Ectodermal cell (in vitro differentiated cells): ENCODE measurements at regions not wholly inside any gene's neighbourhood (a gene's known extent, or its start where the extent isn't known, plus 50 kb on each side); places are given as distances from the start of the nearest gene placed in this dataset.
"Not testable (repeated sequence)": the region's sequence is repeated elsewhere in the genome, so short reads cannot be mapped to it uniquely, and the experiment has no call there.

Experiments
- H3K27ac ChIP-seq: 2 replicates; pipeline ENCODE4 v1.7.0; 2013; ENCODE audit warnings: mild to moderate bottlenecking, low read depth, low read length; ENCODE audit not compliant: insufficient read depth, poor library complexity, severe bottlenecking
- H3K27me3 ChIP-seq: 2 replicates; pipeline ENCODE4 v1.7.0; 2013; ENCODE audit warnings: mild to moderate bottlenecking, low read length; ENCODE audit not compliant: insufficient read depth, control insufficient read depth, poor library complexity, severe bottlenecking
- H3K36me3 ChIP-seq: one replicate; pipeline ENCODE4 v1.7.0; 2013; ENCODE audit warnings: low read length; ENCODE audit not compliant: control insufficient read depth, insufficient read depth
- H3K4me1 ChIP-seq: one replicate; pipeline ENCODE4 v1.7.0; 2013; ENCODE audit warnings: low read length; ENCODE audit not compliant: control insufficient read depth, insufficient read depth
- H3K4me3 ChIP-seq: 2 replicates; pipeline ENCODE4 v1.7.0; 2013; ENCODE audit warnings: low read depth, low read length, control low read depth; ENCODE audit not compliant: insufficient read depth
- H3K9me3 ChIP-seq: 2 replicates; pipeline ENCODE4 v1.7.0; 2013; ENCODE audit warnings: mild to moderate bottlenecking, low read length, moderate library complexity; ENCODE audit not compliant: control insufficient read depth
- WGBS, 2 experiments: methylation state at CpG; one replicate each; pipeline ENCODE4 v1.1.7; 2013; ENCODE audit warnings: missing lambda C conversion rate in 2 of 2; 5-methylcytosine and 5-hydroxymethylcytosine counted together

DNA sequence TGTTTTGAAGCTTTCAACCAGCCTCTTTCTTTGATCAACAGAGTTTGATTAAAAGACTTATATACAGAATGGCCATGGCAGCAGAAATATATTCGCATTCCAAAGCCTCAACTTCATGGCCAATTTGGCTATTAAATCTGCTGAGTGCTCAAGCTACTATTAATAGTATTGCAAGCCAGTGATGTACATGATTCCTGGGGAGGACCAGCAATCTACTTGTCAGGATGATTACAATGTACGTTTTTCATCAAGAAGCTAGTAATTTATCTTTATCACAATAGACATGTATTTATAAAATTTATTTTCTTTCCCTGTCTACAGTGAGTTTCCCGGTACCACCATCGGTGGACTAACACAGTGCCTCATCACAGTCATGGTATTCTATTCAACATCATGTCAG, 515.5 kb downstream of the AMY1C start:
- H3K4me3 ChIP-seq, result no peak overlapping the region
- H3K36me3 ChIP-seq, result no peaks in the 10 kb centered on the region
- H3K27me3 ChIP-seq, result no peaks in the 10 kb centered on the region
- no peak overlapping the region for H3K27ac ChIP-seq
- no peaks in the 10 kb centered on the region for H3K4me1 ChIP-seq
- H3K9me3 ChIP-seq, result no peaks in the 10 kb centered on the region
- WGBS, 2 experiments, result 89 to 96% methylated on average over 3 of the region's 4 CpGs

GRCh38 chr1:104266612-104267011, 516.9 kb downstream of the AMY1C start:
- WGBS, 2 experiments, result 89 to 97% methylated on average over 1 of the region's 1 CpG
- Histone ChIP-seq H3K4me3 (no peak overlapping the region), H3K9me3 (no peaks in the 10 kb centered on the region), H3K4me1 (no peaks in the 10 kb centered on the region), H3K27me3 (no peaks in the 10 kb centered on the region), H3K36me3 (no peaks in the 10 kb centered on the region), H3K27ac (no peak overlapping the region)

GRCh38 chr1:104288322-104288721, 538.6 kb downstream of the AMY1C start:
- not testable (repeated sequence) for H3K27me3 ChIP-seq, H3K9me3 ChIP-seq, H3K36me3 ChIP-seq, H3K4me3 ChIP-seq, H3K27ac ChIP-seq, H3K4me1 ChIP-seq
- 90 to 95% methylated on average over 4 of the region's 4 CpGs for WGBS, 2 experiments

DNA sequence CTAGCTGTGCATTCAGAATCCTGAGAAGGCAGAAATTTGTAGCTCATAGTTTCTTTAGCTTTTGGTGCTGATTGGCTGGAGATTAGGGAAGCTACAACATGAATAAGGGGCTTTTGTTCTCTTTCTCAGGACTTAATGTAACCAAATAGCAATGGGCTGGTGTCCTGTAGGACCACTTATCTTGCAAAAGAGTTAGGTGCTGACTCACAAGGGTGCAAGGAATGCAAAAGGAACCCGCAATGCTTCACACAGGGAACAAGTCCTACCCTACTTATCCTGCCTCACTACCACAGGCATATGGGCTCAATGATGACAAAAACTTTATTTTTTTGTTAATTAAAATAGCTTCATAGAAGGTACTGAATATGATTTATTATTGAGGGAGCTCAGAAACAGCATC, 541.5 kb downstream of the AMY1C start:
- no peaks in the 10 kb centered on the region for H3K36me3 ChIP-seq
- H3K4me1 ChIP-seq, result no peaks in the 10 kb centered on the region
- no peak overlapping the region for H3K4me3 ChIP-seq
- no peaks in the 10 kb centered on the region for H3K9me3 ChIP-seq
- H3K27me3 ChIP-seq, result no peaks in the 10 kb centered on the region
- 9 to 36% methylated on average over 1 of the region's 1 CpG for WGBS, 2 experiments
- H3K27ac ChIP-seq, result no peak overlapping the region

DNA sequence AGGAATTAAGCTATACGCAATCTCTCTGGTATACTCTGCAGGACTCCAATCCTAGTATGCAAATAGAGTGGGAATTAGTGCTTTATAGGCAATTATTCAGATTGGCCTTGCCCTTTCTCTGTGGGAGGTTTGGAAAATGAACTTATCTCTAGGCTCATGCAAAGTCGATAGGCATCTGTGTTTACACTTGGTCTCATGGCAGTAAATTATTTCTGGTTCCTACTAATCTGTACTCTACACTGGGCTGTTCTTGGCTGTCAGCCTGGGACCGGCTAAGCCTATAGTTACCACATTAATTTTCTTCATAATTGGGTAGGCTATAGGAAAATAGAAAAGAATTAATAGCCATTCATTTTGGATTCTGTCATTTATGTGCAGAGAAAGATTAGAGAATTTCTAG, 544.6 kb downstream of the AMY1C start:
- Histone ChIP-seq H3K4me1 (no peaks in the 10 kb centered on the region), H3K36me3 (no peaks in the 10 kb centered on the region), H3K27ac (no peak overlapping the region), H3K4me3 (no peak overlapping the region), H3K9me3 (no peaks in the 10 kb centered on the region), H3K27me3 (no peaks in the 10 kb centered on the region)
- WGBS, 2 experiments, result 89 to 100% methylated on average over 2 of the region's 3 CpGs

DNA sequence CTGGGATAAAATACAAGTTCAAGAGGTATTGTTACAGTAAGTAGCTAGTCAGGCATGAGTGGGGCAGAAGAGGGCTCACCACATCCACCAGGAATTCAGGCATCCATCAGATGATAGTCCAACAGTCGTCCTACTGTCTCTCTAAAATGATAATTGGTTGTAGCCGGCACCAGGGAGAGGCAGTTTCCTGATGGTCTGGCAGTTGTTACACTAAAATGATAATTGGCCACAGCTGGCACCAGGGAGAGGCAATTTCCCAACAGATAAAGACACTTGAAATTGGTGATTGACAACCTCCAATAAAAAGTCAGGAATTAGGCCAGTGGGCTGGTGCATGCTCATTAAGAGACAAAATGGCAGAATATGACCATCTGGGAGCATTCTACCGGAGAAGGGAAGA, 545.8 kb downstream of the AMY1C start:
- Histone ChIP-seq H3K4me3 (no peak overlapping the region), H3K27ac (no peak overlapping the region), H3K9me3 (no peaks in the 10 kb centered on the region), H3K36me3 (no peaks in the 10 kb centered on the region), H3K4me1 (no peaks in the 10 kb centered on the region), H3K27me3 (no peaks in the 10 kb centered on the region)
- 86 to 89% methylated on average over 3 of the region's 3 CpGs for WGBS, 2 experiments

- H3K4me3 ChIP-seq, result no peak overlapping the region
- WGBS, 2 experiments, result 88% methylated on average over 1 of the region's 1 CpG; no CpG with 5 or more reads in 1 of the 2 experiments
- H3K27me3 ChIP-seq, result no peaks in the 10 kb centered on the region
- H3K36me3 ChIP-seq, result no peaks in the 10 kb centered on the region
- H3K4me1 ChIP-seq, result no peaks in the 10 kb centered on the region
- no peaks in the 10 kb centered on the region for H3K9me3 ChIP-seq
- H3K27ac ChIP-seq, result no peak overlapping the region
Observed at GRCh38 chr1:104309673-104310072, 560.0 kb downstream of the AMY1C start.

GRCh38 chr1:104315823-104316222, 566.1 kb downstream of the AMY1C start:
- Histone ChIP-seq H3K36me3 (no peaks in the 10 kb centered on the region), H3K27me3 (no peaks in the 10 kb centered on the region), H3K9me3 (no peaks in the 10 kb centered on the region), H3K4me1 (no peaks in the 10 kb centered on the region), H3K4me3 (no peak overlapping the region), H3K27ac (no peak overlapping the region)
- 93 to 100% methylated on average over 2 of the region's 2 CpGs for WGBS, 2 experiments

DNA sequence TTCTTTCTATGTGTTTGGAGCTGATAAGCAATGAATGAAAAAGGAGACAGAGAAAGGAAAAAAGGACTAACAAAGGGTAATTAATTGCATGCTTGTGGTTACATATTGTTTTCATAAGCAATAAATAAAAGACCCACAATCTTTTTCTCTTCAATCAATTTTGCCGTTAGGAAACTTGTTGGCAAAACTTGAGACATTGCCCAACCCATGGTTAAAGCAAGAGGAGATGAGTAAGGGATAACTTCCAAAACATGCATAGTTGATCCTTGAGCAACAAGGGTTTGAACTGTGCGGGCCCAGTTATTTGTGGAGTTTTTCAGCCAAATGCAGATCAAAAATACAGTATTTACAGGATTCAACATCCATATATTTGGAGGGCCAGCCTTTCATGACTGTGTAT, 572.4 kb downstream of the AMY1C start:
- no peak overlapping the region for H3K27ac ChIP-seq
- no peaks in the 10 kb centered on the region for H3K9me3 ChIP-seq
- no peaks in the 10 kb centered on the region for H3K4me1 ChIP-seq
- no peaks in the 10 kb centered on the region for H3K36me3 ChIP-seq
- WGBS, 2 experiments, result 90 to 98% methylated on average over 2 of the region's 2 CpGs
- H3K27me3 ChIP-seq, result no peaks in the 10 kb centered on the region
- no peak overlapping the region for H3K4me3 ChIP-seq

GRCh38 chr1:104329278-104329677, 579.6 kb downstream of the AMY1C start:
- WGBS, 2 experiments, result 96% methylated on average over 4 of the region's 4 CpGs
- Histone ChIP-seq H3K27ac (no peak overlapping the region), H3K4me1 (no peaks in the 10 kb centered on the region), H3K36me3 (no peaks in the 10 kb centered on the region), H3K4me3 (no peak overlapping the region), H3K27me3 (no peaks in the 10 kb centered on the region), H3K9me3 (no peaks in the 10 kb centered on the region)

- H3K27me3 ChIP-seq, result no peaks in the 10 kb centered on the region
- H3K9me3 ChIP-seq, result no peaks in the 10 kb centered on the region
- no peak overlapping the region for H3K27ac ChIP-seq
- H3K4me1 ChIP-seq, result no peaks in the 10 kb centered on the region
- no peak overlapping the region for H3K4me3 ChIP-seq
- no peaks in the 10 kb centered on the region for H3K36me3 ChIP-seq
- WGBS, 2 experiments, result 83 to 98% methylated on average over 2 to 3 of the region's 3 CpGs
Observed at GRCh38 chr1:104331763-104332162, 582.1 kb downstream of the AMY1C start.
